Adrenal gland (tissue), 5 donors: ENCODE measurements at regions not wholly inside any gene's neighbourhood (a gene's known extent, or its start where the extent isn't known, plus 50 kb on each side); places are given as distances from the start of the nearest gene placed in this dataset.
A peak's percentile ranks its signal among the peaks of the same experiment; 100 is the strongest.

Experiments
- POLR2A ChIP-seq, 2 donors: fragments of 450-650 bp; IDR thresholded peaks; one replicate each; pipeline ENCODE4 v1.6.1; 2017; ENCODE audit warnings: antibody characterized with exemption in 2 of 2, mild to moderate bottlenecking in 2 of 2, moderate library complexity in 1 of 2
- TF ChIP-seq, protein P1 (sequence below), 6 experiments: fragments of 450-650 bp in 4 of 6; fragments of 200-600 bp in 2 of 6; sonication (generic) in 1 of 6; IDR thresholded peaks; 1 replicate in 5 of 6; 2 replicates in 1 of 6; pipeline versions ENCODE4 v1.5.1 to v1.8.0; 2016 to 2021; ENCODE audit warnings: antibody characterized with exemption in 6 of 6, mild to moderate bottlenecking in 2 of 6, moderate library complexity in 1 of 6
- donor health status: DM: no; HTN: no; CAD: no.

DNA sequence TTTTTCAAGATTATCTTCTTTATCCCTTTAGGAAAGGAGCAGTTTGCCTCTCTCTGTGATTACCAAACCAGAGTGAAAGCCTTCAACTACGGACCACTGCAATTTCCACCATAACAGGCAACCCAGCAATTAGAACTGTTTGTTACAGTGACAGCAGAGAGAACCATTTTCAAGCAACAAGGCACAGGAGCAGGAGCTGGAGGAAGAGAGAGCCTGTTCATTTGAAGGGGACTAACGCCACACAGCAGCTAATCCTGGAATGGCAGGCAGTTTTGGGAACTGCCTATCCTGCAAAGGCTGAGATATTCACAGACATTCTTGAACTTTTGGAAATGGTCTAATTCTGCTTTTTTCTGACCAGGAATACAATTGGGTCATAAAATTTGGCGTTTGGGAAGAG lies 1541.9 kb upstream of the PIK3C3 start:
- TF ChIP-seq, protein P1, sequence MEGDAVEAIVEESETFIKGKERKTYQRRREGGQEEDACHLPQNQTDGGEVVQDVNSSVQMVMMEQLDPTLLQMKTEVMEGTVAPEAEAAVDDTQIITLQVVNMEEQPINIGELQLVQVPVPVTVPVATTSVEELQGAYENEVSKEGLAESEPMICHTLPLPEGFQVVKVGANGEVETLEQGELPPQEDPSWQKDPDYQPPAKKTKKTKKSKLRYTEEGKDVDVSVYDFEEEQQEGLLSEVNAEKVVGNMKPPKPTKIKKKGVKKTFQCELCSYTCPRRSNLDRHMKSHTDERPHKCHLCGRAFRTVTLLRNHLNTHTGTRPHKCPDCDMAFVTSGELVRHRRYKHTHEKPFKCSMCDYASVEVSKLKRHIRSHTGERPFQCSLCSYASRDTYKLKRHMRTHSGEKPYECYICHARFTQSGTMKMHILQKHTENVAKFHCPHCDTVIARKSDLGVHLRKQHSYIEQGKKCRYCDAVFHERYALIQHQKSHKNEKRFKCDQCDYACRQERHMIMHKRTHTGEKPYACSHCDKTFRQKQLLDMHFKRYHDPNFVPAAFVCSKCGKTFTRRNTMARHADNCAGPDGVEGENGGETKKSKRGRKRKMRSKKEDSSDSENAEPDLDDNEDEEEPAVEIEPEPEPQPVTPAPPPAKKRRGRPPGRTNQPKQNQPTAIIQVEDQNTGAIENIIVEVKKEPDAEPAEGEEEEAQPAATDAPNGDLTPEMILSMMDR (IDR thresholded peaks at IDR 0.05), result peak in 3 of 6 experiments; percentile 3 to 17 (median 8)
- no peak for TF ChIP-seq POLR2A (IDR thresholded peaks at IDR 0.05)
